T1000 (cell line): ENCODE measurements at regions not wholly inside any gene's neighbourhood (a gene's known extent, or its start where the extent isn't known, plus 50 kb on each side); places are given as distances from the start of the nearest gene placed in this dataset.

Experiments used
- DNase-seq: peaks from one replicate; lab custom pipeline; 2025; ENCODE audit warnings: mixed read lengths; lab: John Stamatoyannopoulos, UW

GRCh38 chr13:104436555-104436954 lies 1370.3 kb upstream of the SLC10A2 start:
- DNase-seq: no peak

- no peak for DNase-seq
These were observed 1365.7 kb upstream of the SLC10A2 start for GRCh38 chr13:104431895-104432294.

- no peak for DNase-seq
These were observed 1360.2 kb upstream of the SLC10A2 start for GRCh38 chr13:104426435-104426834.

- no peak for DNase-seq
These were observed 1356.5 kb upstream of the SLC10A2 start for GRCh38 chr13:104422668-104423067.

- no peak for DNase-seq
These were observed 1350.8 kb upstream of the SLC10A2 start for GRCh38 chr13:104416973-104417372.

GRCh38 chr13:104414771-104415170 lies 1348.6 kb upstream of the SLC10A2 start:
- DNase-seq: no peak

GRCh38 chr13:104414181-104414580 lies 1348.0 kb upstream of the SLC10A2 start:
- no peak for DNase-seq

- no peak for DNase-seq
These were observed 1345.0 kb upstream of the SLC10A2 start for GRCh38 chr13:104411141-104411765.

GRCh38 chr13:104408733-104409132 lies 1342.5 kb upstream of the SLC10A2 start:
- DNase-seq: no peak

- no peak for DNase-seq
These were observed 1338.1 kb upstream of the SLC10A2 start for GRCh38 chr13:104404325-104404724.

GRCh38 chr13:104389691-104390090 lies 1323.5 kb upstream of the SLC10A2 start:
- no peak for DNase-seq

GRCh38 chr13:104387510-104387909 lies 1321.3 kb upstream of the SLC10A2 start:
- no peak for DNase-seq

GRCh38 chr13:104385404-104385803 lies 1319.2 kb upstream of the SLC10A2 start:
- no peak for DNase-seq

GRCh38 chr13:104382951-104383350 lies 1316.7 kb upstream of the SLC10A2 start:
- no peak for DNase-seq

- DNase-seq: no peak
These were observed 1310.4 kb upstream of the SLC10A2 start for GRCh38 chr13:104376588-104376987.

- DNase-seq: no peak
These were observed 1309.4 kb upstream of the SLC10A2 start for GRCh38 chr13:104375614-104376013.

GRCh38 chr13:104372095-104372655 lies 1306.0 kb upstream of the SLC10A2 start:
- no peak for DNase-seq

- no peak for DNase-seq
These were observed 1299.2 kb upstream of the SLC10A2 start for GRCh38 chr13:104365430-104365829.

GRCh38 chr13:104357672-104358354 lies 1291.6 kb upstream of the SLC10A2 start:
- DNase-seq: no peak

GRCh38 chr13:104357174-104357573 lies 1291.0 kb upstream of the SLC10A2 start:
- no peak for DNase-seq

GRCh38 chr13:104355041-104355670 lies 1288.9 kb upstream of the SLC10A2 start:
- no peak for DNase-seq

GRCh38 chr13:104327211-104327610 lies 1261.0 kb upstream of the SLC10A2 start:
- DNase-seq: no peak

- DNase-seq: no peak
These were observed 1260.3 kb upstream of the SLC10A2 start for GRCh38 chr13:104326523-104326922.
